G401.6 (cell line): ENCODE measurements at regions not wholly inside any gene's neighbourhood (a gene's known extent, or its start where the extent isn't known, plus 50 kb on each side); places are given as distances from the start of the nearest gene placed in this dataset.
"Not testable (repeated sequence)": the region's sequence is repeated elsewhere in the genome, so short reads cannot be mapped to it uniquely, and the experiment has no call there.

Source experiments
- FAIRE-seq: peaks from 2 replicates; lab custom pipeline; 2012; peaks lifted over from hg19 to GRCh38; lab: Jason Lieb, UNC

DNA sequence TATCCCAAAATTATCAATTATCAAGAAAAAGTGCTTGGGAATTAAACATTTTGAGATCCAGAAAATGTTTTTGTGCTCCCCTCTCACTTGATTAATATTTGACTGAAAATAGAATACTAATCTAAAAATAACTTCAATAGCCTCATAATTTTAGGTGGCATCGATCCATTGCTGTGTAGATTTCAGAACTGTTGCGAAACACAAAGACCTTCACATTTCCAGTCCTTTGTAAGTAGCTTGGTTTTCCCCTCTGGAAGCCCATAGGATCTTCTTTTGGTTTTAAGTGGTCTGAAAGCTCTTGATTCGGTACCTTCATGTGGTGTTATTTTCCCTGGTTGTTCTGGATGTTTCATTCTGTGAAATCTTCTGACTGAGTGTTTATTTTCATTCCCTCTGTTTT is 176.5 kb downstream of the NUFIP1 start:
- FAIRE-seq: no peak

DNA sequence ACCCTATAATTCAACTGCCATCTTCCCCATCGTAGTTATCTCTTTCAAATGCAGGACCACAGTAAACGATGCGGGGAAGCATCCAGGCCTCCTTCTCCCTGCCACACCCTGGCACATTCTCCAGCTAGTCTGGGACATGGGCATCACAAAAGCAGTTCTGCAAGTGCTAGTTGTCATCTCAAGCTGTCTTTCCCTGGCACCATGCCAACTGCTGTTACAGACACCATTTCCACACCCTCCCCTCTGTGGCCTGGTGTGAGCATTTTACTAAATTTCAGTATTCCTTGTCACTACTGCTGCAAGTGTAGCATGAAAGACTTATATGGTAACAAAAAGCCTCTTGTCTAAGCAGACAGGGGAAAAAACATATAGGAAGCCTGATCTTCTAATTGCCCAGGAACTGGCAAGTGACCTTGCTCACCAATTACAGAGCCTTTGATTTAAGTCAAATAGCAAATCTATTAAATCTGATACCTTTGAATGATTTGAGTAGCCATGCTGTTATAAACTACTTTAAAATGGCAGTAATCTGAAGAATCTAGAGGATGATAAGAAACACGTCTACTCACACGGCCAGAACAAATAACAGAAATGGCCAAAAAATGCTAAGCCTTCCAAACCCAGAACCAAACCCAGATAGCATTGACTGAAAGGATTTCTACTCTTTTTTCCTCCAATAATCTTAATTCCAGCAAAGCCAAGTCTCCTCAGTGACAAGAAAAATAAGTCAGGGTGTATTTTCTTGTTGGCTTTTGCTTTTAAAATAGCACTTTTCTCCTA is 179.0 kb downstream of the NUFIP1 start:
- no peak for FAIRE-seq

DNA sequence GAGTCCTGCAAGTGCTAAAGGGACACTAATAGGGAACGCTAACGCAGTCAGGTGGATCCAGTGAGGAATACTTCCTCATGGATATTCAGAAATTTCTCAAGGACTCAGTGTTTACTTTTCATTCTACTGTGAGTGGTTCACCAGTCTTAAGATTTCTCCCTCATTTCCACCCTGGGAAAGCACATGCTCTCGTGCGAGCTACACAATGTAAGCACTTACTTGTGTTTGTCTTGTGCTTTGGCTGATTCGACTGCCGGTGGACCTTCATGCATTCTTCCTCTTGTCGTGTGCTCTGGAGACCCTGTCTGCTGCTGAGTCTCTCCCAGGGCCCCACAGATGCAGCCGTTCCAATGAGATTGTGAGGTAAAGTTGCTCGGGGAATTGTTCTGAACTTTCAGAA is 180.1 kb downstream of the NUFIP1 start:
- FAIRE-seq: no peak

DNA sequence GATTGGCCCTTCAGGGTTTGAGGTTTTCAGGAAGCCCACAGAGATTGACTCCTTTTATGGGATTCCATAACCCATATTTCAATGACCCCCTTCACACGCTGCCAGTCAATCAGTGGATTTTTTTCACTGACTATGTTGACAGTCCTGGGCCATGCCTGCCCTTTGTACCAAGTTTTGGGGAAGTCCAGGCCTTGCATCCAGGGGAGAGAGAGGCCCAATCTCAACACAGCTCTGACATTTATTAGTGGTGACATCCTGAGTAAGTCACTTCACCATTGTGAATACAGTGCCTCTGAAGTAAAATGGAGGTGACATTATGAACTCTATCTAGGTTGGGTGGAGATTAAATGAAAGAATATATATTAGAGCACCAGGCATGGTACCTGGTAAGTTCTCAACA is 181.1 kb downstream of the NUFIP1 start:
- FAIRE-seq: no peak

DNA sequence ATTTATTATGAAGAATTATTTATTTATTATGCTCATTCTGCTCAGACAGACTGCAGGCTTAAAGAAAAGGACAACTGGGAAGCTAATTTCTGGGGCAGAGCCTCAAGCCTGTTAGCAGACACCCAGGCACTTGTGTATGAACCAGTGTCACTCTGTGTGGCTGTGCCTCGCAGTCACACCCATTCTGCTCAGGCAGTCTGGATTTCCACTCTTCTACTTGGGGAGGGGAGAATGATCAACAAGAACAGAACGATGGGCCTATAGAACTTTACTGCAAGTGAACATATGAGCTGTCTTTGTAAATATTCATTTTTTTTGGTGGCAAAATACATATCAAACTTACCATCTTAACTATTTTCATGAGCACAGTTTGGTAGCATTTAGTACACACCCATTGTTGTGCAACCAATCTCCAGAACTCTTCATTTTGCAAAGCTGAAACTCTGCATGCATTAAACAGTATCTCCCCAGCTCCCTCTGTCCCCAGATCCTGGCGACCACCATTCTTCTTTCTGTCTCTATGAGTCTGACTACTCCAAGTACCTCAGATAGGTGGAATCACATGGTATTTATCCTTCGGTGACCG is 181.7 kb downstream of the NUFIP1 start:
- no peak for FAIRE-seq

DNA sequence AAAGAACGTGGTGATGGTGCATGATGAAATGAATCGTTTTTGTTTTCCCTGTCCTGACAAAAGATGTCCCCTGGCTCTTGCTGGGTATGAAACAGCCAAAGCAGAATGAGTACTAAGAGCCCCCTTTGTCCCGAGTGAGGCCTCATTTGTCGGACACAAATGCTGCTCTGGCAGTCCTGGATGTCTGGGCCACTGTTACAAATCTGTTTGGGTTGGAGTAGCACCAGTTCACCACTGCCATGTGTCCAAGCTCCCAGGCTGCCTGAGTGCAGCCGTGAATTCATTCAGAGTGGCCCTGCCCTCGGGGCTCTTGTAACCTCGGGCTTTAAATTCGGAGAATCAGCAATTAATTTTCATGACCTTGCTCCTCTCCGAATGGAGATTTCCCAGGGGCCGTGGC is 182.4 kb downstream of the NUFIP1 start:
- FAIRE-seq: no peak

DNA sequence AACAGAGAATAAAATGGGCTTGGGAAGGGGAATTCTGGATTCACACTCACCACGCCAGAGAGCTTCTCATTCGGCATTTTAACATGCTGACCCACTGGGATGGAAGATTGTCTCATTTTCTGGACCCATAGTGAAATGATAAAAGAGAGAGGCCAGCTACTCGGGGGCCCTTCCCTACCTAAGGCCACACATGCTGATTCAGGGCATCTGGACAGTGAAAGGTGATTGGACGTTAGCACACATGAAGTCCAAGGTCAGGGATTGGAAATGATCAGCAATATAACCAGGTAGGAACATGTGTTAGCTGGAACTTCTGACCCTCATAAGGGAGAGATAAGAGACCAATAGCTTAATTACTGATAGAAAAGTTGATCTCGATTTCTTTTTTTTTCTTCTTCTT is 183.7 kb downstream of the NUFIP1 start:
- no peak for FAIRE-seq

DNA sequence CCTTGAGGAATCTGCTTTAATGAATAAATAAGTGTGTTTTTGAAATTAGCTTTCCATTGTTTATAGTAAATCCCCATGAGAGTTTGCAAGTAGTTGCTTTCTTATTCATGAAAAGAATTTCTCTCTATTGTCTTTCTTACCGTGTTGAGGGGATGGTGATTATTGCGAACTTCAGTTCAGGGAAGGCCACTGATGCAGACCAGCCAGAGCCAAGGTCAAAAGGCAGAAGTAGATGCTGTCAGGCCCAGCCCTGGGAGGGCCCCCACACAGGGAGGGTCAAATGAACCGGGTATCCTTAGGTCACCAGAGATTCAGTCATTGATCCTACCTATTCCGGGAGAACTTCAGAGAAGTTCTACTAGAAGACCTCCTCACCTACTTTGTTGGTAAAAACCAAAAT is 185.9 kb downstream of the NUFIP1 start:
- FAIRE-seq: no peak

DNA sequence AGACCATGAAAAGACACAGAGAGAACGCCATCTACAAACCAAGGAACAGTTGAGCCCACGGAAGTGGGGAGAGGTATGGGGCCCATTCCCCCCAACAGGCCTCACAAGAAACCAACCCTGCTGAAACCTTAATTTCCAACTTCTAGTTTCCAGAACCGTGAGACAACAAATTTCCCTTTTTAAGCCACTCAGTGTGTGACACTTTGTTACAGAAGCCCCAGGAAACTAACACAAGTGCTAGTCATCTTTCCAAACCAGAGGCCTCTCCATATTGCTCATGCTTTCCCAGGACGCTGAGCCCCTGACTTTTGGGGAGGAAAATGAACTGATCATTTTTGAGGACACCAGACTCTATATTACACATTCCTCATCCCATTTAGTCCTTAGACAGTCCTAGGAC is 186.8 kb downstream of the NUFIP1 start:
- no peak for FAIRE-seq

DNA sequence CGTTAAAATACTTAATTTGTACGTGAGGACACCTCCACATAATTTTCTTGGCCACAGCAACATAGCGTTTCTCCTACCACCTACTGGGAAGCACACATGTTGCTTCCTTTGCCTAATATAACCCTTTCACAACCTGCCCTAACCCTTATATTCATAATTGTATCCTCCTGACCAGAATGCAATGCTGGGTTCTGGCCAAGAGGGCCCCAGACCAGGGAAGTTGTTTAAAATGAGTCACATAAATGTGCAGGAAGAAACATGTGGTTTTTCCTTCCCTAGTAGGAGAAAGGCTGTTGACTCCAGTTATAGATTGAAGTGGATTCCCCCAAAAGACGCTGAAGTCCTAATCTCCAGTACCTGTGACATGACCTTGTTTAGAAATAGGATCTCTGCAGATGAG is 187.3 kb downstream of the NUFIP1 start:
- no peak for FAIRE-seq

DNA sequence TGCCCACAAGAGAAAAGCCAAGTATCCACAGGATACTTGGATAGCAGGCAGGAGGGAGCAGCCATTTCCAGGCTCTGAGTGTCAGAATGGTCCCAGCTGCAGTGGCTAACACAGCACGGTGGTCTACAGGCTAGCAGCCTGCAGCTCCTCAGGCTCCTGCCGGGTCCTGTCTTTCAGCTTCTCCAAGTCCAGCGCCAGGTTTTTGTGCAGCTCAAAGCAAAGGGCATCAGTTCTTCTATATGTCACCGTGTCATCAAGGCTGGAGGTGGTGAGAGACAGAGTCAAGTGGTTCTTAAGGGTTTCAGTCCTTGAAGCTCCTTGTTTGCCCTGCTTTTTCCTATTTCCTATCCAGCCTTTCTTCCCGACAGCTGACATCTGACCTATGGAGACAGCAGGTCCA is 188.6 kb downstream of the NUFIP1 start:
- FAIRE-seq: no peak

DNA sequence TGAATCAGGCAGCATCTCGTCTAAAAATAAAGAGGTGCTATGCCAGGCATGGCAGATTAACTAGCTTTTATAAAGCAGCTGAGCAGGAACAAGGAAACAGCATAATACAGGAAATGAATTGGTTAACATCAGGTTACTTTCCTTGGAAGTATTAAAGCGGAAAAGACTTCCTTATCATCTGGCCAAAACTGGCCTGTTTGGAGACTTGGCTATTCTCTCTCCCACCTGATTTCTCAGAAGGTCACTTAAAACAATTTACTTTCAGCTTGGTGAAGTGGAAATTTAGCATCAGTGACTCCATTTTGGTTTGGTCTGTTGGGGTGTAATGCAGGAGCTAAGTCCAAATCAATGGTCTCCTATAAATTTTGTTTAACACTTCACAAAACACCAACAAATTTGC is 191.6 kb downstream of the NUFIP1 start:
- no peak for FAIRE-seq

DNA sequence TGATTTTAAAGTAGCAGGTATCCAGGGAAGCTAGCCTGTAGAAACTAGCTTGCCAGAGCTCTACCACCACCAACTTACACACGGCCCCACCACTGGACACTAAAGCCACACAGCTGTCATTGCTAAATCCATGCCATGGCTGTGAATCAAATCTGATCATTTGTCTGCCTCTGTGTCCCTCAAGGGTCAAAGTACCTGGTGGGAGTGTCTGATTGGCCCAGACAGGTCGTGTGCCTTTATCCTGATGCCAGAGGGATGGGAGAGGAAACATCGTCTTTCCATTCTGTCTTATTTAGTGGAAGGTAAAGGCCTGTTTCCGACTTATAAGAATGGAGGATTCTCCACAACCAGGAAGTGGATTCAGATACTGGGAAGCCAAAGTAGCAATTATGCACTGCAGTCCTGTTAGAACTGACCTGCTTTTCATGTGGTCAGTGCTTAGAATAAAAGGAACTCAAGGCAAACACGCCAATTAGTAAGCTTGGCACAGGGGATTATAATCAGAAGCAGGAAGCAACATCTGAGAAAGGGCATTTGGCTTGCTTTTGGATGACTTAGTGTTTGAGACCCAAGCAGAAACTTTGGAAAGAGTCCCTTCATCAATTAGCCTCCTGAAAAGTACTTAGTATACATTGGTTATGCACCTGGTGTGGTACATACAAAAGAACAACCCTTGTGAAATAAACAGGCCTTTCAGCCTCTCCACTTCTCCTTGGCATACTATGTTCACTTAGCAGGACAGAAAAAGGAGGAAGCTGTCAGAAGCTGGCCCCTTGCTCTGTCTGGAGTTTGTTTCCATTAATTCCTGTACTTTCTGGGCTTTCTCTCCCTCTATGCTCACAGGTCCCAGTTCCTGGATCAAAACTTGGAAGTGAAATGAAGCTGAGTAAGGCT is 192.4 kb downstream of the NUFIP1 start:
- FAIRE-seq: no peak

DNA sequence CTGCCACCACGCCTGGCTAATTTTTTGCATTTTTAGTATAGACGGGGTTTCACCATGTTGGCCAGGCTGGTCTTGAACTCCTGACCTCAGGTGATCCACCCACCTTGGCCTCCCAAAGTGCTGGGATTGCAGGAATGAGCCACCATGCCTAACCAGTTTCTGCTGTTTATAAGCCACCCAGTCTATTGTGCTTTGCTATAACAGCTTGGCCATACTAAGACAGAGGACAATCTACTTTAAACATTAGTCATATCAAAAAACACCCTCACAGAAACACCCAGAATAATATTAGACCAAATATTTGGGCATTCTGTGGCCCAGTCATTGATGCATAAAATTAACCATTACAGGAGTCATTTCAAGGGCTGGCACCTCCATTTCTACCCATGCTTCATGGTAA is 193.2 kb downstream of the NUFIP1 start:
- FAIRE-seq: not testable (repeated sequence)

DNA sequence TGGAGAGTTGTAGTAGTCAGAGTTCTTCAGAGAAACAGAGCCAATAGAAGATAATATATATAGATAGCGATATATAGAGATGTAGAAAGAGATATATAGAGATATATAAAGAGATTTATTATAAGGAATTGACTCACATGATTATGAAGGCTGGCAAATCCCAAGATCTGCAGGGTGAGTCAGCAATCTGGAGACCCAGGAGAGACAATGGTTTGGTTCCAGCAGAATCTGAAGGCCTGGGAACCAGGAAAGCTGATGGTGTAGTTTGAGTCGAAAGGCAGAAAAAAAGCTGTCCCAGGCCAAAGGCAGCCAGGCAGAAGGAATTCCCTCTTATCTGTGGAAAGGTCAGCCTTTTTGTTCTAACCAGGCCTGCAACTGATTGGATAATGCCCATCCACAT is 194.1 kb downstream of the NUFIP1 start:
- FAIRE-seq: no peak

DNA sequence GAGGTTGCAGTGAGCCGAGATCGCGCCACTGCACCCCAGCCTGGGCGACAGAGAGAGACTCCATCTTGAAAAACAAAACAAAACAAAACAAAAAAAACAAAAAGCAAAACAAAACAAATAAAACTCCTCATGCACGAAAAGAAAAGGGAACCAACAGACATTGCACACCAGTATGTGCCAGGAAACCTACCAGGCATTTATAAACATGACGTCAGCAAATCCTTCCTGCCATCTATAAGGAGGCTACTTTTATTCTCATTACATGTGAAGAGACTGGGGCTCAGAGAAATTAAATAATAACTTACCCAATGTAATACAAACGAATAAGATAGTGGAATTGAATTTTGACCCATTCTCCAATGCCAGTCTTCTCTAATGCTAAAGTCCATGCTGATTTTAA is 197.2 kb downstream of the NUFIP1 start:
- FAIRE-seq: no peak

DNA sequence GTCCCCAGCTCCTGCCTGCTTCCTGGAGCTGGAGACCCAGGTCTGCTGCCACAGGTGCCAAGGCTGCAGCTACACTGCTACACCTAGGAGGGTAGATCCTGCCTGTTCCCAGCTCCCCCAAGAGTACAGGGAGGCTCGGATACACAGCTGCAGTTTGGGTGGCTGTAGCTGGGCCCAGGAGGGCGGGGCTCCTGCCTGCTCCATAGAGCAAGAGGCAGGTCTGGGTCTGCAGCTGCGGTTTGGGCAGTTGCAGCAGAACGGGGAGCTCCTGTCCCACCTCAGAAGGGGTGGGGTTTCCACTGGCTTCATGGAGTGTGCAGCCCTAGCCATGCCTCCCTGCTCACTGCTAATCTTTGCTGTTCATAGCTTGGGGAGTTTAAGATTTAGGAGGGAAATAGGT is 199.0 kb downstream of the NUFIP1 start:
- no peak for FAIRE-seq

DNA sequence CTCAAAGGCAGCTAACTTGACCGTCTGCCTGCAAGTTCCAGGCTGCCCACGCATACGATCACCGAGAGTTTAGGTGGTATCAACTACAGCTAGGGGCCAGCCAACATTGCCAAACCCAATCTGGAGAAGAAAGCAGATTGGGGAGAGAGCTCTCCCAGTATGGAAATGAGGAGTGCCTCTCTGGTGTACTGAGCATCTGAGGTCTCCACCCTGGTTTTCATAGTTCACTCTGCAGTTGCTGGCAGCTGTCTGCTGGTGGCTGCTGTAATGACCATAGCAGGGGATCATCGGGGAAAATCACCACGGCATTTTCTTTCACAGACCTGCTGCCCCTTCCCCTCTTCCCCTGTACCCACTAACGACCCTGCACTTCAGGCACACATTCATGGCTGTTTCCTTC is 201.7 kb downstream of the NUFIP1 start:
- FAIRE-seq: no peak

DNA sequence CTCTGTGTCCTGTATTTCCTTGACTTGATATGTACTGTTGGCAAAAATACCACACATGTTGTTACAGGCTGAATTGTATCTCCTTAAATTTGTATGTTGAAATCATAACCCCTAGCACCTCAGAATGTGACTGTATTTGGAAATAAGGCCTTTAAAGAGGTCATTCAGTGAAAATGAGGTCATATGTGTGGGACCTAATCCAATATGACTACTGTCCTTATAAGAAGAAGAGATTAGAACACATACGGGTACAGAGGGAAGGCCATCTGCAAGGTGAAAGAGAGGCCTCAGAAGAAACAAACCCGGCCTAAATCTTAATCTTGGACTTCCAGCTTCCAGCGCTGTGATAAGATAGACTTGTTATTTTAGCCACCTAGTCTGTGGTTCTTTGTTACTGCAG is 202.5 kb downstream of the NUFIP1 start:
- FAIRE-seq: no peak

DNA sequence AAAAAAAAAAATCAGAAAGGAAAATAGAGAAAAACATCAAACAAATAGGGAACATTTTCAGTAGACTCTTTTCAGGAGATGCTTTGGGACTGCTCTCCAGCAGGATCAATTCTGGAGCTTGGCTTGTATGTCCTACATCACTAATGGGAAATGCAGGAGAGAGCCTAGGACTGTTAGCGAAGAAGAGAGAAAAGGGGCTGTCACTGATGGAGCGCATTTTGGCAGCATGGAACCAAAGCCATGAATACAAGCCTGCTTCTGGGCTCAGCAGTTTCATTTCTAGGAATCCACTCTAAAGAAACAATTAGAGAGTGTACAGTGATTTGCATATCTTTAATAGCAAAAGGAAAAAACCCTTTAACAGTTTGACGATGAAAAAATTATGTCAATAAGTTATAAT is 203.9 kb downstream of the NUFIP1 start:
- FAIRE-seq: no peak

DNA sequence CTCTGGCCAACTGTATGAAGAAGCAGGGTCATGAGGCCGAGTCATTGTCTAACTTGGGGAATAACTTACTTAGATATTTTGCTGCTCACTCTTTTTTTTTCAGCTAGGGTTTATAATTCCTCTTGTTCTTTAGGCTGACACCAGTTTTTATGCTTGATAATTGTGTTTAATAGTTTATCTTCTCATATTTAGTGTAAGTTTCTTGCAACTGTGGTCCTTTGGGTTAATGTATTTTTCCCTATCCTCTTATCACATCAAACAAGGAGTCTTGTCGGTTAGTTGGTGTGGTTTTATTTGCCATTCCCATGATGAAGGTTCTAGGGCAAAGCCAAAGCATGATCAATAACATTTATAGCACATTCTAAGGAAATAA is 204.6 kb downstream of the NUFIP1 start:
- no peak for FAIRE-seq

DNA sequence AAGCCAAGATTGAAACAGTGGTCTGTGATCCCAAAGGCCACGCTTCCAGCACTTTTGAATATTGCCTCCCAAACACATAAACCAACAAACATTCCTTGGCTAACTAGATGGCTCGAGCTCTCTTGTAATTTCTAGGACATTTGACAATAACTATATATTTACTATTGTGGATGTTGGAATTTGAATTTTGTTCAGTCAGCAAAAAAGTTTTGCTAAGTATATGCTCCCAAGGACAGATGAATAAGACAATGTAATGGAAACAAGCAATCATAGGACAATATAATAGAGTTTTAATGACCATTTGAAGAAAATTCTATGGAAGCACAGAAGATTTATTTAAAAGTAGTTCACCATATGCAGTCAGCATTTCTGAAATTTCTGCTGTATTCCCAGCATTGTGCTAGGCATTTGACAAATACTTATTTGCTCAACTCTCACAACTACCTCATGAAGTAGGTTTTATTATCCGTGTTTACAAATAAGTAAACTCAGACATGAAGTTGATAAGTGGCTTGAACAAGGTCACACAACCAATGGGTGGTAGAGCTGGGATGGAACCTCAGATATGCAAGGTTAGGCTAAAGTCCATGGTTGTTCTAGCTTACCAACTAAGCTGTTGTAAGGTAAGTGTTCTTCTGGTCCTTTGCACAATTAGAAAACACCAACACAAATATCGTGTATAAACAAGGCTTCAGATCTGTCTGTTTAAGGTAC is 205.1 kb downstream of the NUFIP1 start:
- no peak for FAIRE-seq
